Loucy (cell line): ENCODE measurements at regions not wholly inside any gene's neighbourhood (a gene's known extent, or its start where the extent isn't known, plus 50 kb on each side); places are given as distances from the start of the nearest gene placed in this dataset.

Experiments
- H2AFZ ChIP-seq: fragments of 200-600 bp; sonication (generic); 2 replicates; pipeline ENCODE4 v1.6.0; 2016; ENCODE audit warnings: antibody characterized with exemption, mild to moderate bottlenecking, low read length, moderate library complexity
- H3F3A ChIP-seq: fragments of 200-600 bp; 2 replicates; pipeline ENCODE4 v1.6.0; 2016; ENCODE audit warnings: antibody characterized with exemption, low read depth, mild to moderate bottlenecking
- H3K27me3 ChIP-seq: fragments of 200-600 bp; sonication (generic); 2 replicates; pipeline ENCODE4 v1.6.1; 2014; ENCODE audit warnings: low read length, mild to moderate bottlenecking; ENCODE audit not compliant: insufficient read depth, poor library complexity, severe bottlenecking
- H3K36me3 ChIP-seq: fragments of 200-600 bp; sonication (generic); 2 replicates; pipeline ENCODE4 v1.6.1; 2016; ENCODE audit warnings: low read length; ENCODE audit not compliant: insufficient read depth
- H3K4me1 ChIP-seq: fragments of 200-600 bp; sonication (generic); 2 replicates; pipeline ENCODE4 v1.5.1; 2014; ENCODE audit warnings: low read length, mild to moderate bottlenecking; ENCODE audit not compliant: insufficient read depth, poor library complexity, severe bottlenecking
- H3K4me2 ChIP-seq: fragments of 200-600 bp; sonication (generic); 2 replicates; pipeline ENCODE4 v1.6.0; 2014; ENCODE audit warnings: antibody characterized with exemption, low read length, low read depth, mild to moderate bottlenecking; ENCODE audit not compliant: poor library complexity, severe bottlenecking
- H3K4me3 ChIP-seq: fragments of 200-600 bp; sonication (generic); 2 replicates; pipeline ENCODE4 v1.5.1; 2014; ENCODE audit warnings: low read length, mild to moderate bottlenecking, mixed read lengths; ENCODE audit not compliant: poor library complexity, severe bottlenecking
- H3K79me2 ChIP-seq: fragments of 200-600 bp; sonication (generic); 2 replicates; pipeline ENCODE4 v1.6.1; 2014; ENCODE audit warnings: low read length; ENCODE audit not compliant: insufficient read depth
- H3K9ac ChIP-seq: fragments of 200-600 bp; sonication (generic); 2 replicates; pipeline ENCODE4 v1.6.0; 2014; ENCODE audit warnings: mild to moderate bottlenecking, low read depth, low read length, moderate library complexity; ENCODE audit not compliant: poor library complexity, severe bottlenecking
- H3K9me2 ChIP-seq: fragments of 200-600 bp; sonication (generic); replicated peaks from 2 replicates; pipeline ENCODE4 v1.6.1; 2016; ENCODE audit warnings: low read depth, low read length, mixed read lengths
- H3K9me3 ChIP-seq: fragments of 200-600 bp; sonication (generic); 2 replicates; pipeline ENCODE4 v1.6.1; 2014; ENCODE audit warnings: mild to moderate bottlenecking, antibody characterized with exemption, low read length, low read depth; ENCODE audit not compliant: insufficient read depth
- H4K20me1 ChIP-seq: fragments of 200-600 bp; sonication (generic); 2 replicates; pipeline ENCODE4 v1.6.0; 2014; ENCODE audit warnings: antibody characterized with exemption, low read length, mild to moderate bottlenecking; ENCODE audit not compliant: insufficient read depth, poor library complexity, severe bottlenecking
- CTCF ChIP-seq: fragments of 200-600 bp; sonication (generic); conservative IDR thresholded peaks from 2 replicates; pipeline ENCODE4 v1.5.1; 2014; ENCODE audit warnings: mild to moderate bottlenecking, antibody characterized with exemption, low read length
- EZH2phosphoT487 ChIP-seq: fragments of 200-600 bp; IDR thresholded peaks from 2 replicates; pipeline ENCODE4 v1.6.1; 2018; ENCODE audit warnings: antibody characterized with exemption, mild to moderate bottlenecking, moderate library complexity, borderline replicate concordance

- Histone ChIP-seq H3K4me3 (no peak overlapping the region), H4K20me1 (no peaks in the 10 kb centered on the region), H3F3A (no peaks in the 10 kb centered on the region), H3K27me3 (no peaks in the 10 kb centered on the region), H3K9me2 (no peaks in the 10 kb centered on the region), H3K9me3 (no peaks in the 10 kb centered on the region), H3K9ac (no peak overlapping the region), H3K36me3 (no peaks in the 10 kb centered on the region), H3K79me2 (no peaks in the 10 kb centered on the region), H3K4me1 (peaks cover 9% of the 10 kb centered on the region), H3K4me2 (no peak overlapping the region), H2AFZ (no peak overlapping the region)
- no peak for TF ChIP-seq CTCF
Observed at GRCh38 chr5:57316798-57317327, 143.0 kb downstream of the GPBP1 start.

- no peaks in the 10 kb centered on the region for H4K20me1 ChIP-seq
- no peak overlapping the region for H2AFZ ChIP-seq
- no peak overlapping the region for H3K4me2 ChIP-seq
- H3K9me2 ChIP-seq = no peaks in the 10 kb centered on the region
- H3K79me2 ChIP-seq = no peaks in the 10 kb centered on the region
- H3K27me3 ChIP-seq = no peaks in the 10 kb centered on the region
- H3F3A ChIP-seq = no peaks in the 10 kb centered on the region
- no peak overlapping the region for H3K9ac ChIP-seq
- peaks cover 9% of the 10 kb centered on the region for H3K4me1 ChIP-seq
- no peaks in the 10 kb centered on the region for H3K9me3 ChIP-seq
- no peaks in the 10 kb centered on the region for H3K36me3 ChIP-seq
- no peak overlapping the region for H3K4me3 ChIP-seq
- TF ChIP-seq EZH2phosphoT487 = no peak
- no peak for TF ChIP-seq CTCF
Observed at GRCh38 chr5:57315941-57316340, 142.1 kb downstream of the GPBP1 start.
